HEK293T (cell line): ENCODE measurements at regions not wholly inside any gene's neighbourhood (a gene's known extent, or its start where the extent isn't known, plus 50 kb on each side); places are given as distances from the start of the nearest gene placed in this dataset.

Experiments
- ARNT ChIP-seq: fragments of 450-650 bp; IDR thresholded peaks from 2 replicates; pipeline ENCODE4 v1.6.1; 2017; ENCODE audit warnings: mild to moderate bottlenecking
- BHLHE40 ChIP-seq: fragments of 450-650 bp; IDR thresholded peaks from 2 replicates; pipeline ENCODE4 v1.6.1; 2016; ENCODE audit warnings: mild to moderate bottlenecking, moderate library complexity, borderline replicate concordance
- CTBP1 ChIP-seq: fragments of 450-650 bp; IDR thresholded peaks from 2 replicates; pipeline ENCODE4 v1.6.1; 2016; ENCODE audit warnings: borderline replicate concordance
- ELF4 ChIP-seq: fragments of 450-650 bp; IDR thresholded peaks from 2 replicates; pipeline ENCODE4 v1.6.1; 2017; ENCODE audit warnings: antibody characterized with exemption
- FOXA1 ChIP-seq: fragments of 450-650 bp; IDR thresholded peaks from 2 replicates; pipeline ENCODE4 v1.6.1; 2016; ENCODE audit warnings: mild to moderate bottlenecking
- FOXM1 ChIP-seq: fragments of 450-650 bp; IDR thresholded peaks from 2 replicates; pipeline ENCODE4 v1.6.1; 2017; ENCODE audit warnings: mild to moderate bottlenecking, borderline replicate concordance
- HDGF ChIP-seq: fragments of 450-650 bp; IDR thresholded peaks from 2 replicates; pipeline ENCODE4 v1.6.1; 2017; ENCODE audit warnings: antibody characterized with exemption, borderline replicate concordance
- L3MBTL2 ChIP-seq: fragments of 450-650 bp; conservative IDR thresholded peaks from 2 replicates; pipeline ENCODE4 v1.6.1; 2016; ENCODE audit warnings: mild to moderate bottlenecking
- LEF1 ChIP-seq: fragments of 450-650 bp; IDR thresholded peaks from 2 replicates; pipeline ENCODE4 v1.6.1; 2017; ENCODE audit warnings: mild to moderate bottlenecking, borderline replicate concordance
- PKNOX1 ChIP-seq: fragments of 450-650 bp; IDR thresholded peaks from 2 replicates; pipeline ENCODE4 v1.6.1; 2016
- SP1 ChIP-seq: fragments of 450-650 bp; IDR thresholded peaks from 2 replicates; pipeline ENCODE4 v1.6.1; 2017
- SUZ12 ChIP-seq: fragments of 450-650 bp; IDR thresholded peaks from 2 replicates; pipeline ENCODE4 v1.6.1; 2016; ENCODE audit warnings: mild to moderate bottlenecking
- TARDBP ChIP-seq: fragments of 450-650 bp; IDR thresholded peaks from 2 replicates; pipeline ENCODE4 v1.6.1; 2016
- ZNF384 ChIP-seq: fragments of 450-650 bp; IDR thresholded peaks from 2 replicates; pipeline ENCODE4 v1.6.1; 2016

- TF ChIP-seq TARDBP (no peak), LEF1 (no peak), CTBP1 (no peak), ZNF384 (no peak), SP1 (no peak), ARNT (no peak), L3MBTL2 (no peak), BHLHE40 (no peak), PKNOX1 (no peak), ELF4 (no peak), FOXM1 (no peak), FOXA1 (no peak), SUZ12 (no peak), HDGF (no peak)
Measured at GRCh38 chr1:177356674-177357435, 186.1 kb downstream of the BRINP2 start.
